HEK293 (cell line): ENCODE measurements at regions not wholly inside any gene's neighbourhood (a gene's known extent, or its start where the extent isn't known, plus 50 kb on each side); places are given as distances from the start of the nearest gene placed in this dataset.

Experiments used
- CTCF ChIA-PET: fragments of 350-600 bp; formaldehyde crosslinking; extraction: SDS; loops from one replicate; lab custom pipeline; 2021; ENCODE audit warnings: antibody characterized with exemption; lab: Yijun Ruan, JAX
- POLR2A ChIA-PET: fragments of 300-600 bp; formaldehyde crosslinking; extraction: SDS; loops from one replicate; lab custom pipeline; 2020; ENCODE audit warnings: antibody characterized with exemption, inconsistent platforms; lab: Yijun Ruan, JAX
- H3K27ac ChIP-seq: fragments of 200-500 bp; sonication (Bioruptor generic); 2 replicates; pipeline ENCODE4 v1.5.1; 2014; ENCODE audit warnings: low read depth, low read length, control low read depth, inconsistent platforms; ENCODE audit errors: extremely low read depth
- H3K36me3 ChIP-seq, 2 experiments: fragments of 200-500 bp in 1 of 2; sonication (Bioruptor generic) in 1 of 2; 1 replicate in 1 of 2; 2 replicates in 1 of 2; pipeline ENCODE4 v1.5.1; 2014 to 2017; ENCODE audit warnings: inconsistent platforms in 2 of 2, low read length in 2 of 2; ENCODE audit not compliant: control insufficient read depth in 2 of 2, insufficient read depth in 1 of 2
- H3K4me1 ChIP-seq: fragments of 200-500 bp; sonication (Bioruptor generic); 2 replicates; pipeline ENCODE4 v1.5.1; 2014; ENCODE audit warnings: mild to moderate bottlenecking, low read length, inconsistent platforms; ENCODE audit not compliant: control insufficient read depth, insufficient read depth
- H3K4me3 ChIP-seq: 2 replicates; pipeline ENCODE4 v1.5.1; 2011; ENCODE audit warnings: low read depth, mild to moderate bottlenecking, control low read depth, low read length, moderate library complexity
- H3K9me3 ChIP-seq: fragments of 200-500 bp; sonication (Bioruptor generic); 2 replicates; pipeline ENCODE4 v1.5.1; 2014; ENCODE audit warnings: low read depth, low read length, inconsistent platforms; ENCODE audit not compliant: control insufficient read depth, insufficient read depth
- KLF10 ChIP-seq: fragments of 450-650 bp; IDR thresholded peaks from 2 replicates; pipeline ENCODE4 v1.5.1; 2018; ENCODE audit warnings: missing biosample characterization, mild to moderate bottlenecking, missing genetic modification characterization
- KLF16 ChIP-seq: fragments of 450-650 bp; formaldehyde crosslinking; IDR thresholded peaks from 2 replicates; pipeline ENCODE4 v1.5.1; 2017; ENCODE audit warnings: missing biosample characterization, missing genetic modification characterization
- MEIS1 ChIP-seq: sonication (generic); formaldehyde crosslinking; IDR thresholded peaks from 2 replicates; pipeline ENCODE4 v1.8.1; 2022; ENCODE audit warnings: missing genetic modification reagents, mild to moderate bottlenecking, borderline replicate concordance
- OVOL3 ChIP-seq: fragments of 450-650 bp; formaldehyde crosslinking; IDR thresholded peaks from 2 replicates; pipeline ENCODE4 v1.5.1; 2016; ENCODE audit warnings: missing biosample characterization, missing genetic modification characterization
- TCF7L2 ChIP-seq: IDR thresholded peaks from 2 replicates; pipeline ENCODE4 v1.6.1; 2011; ENCODE audit warnings: low read depth, mild to moderate bottlenecking, inconsistent platforms, low read length, moderate library complexity, borderline replicate concordance
- TRIM28 ChIP-seq: IDR thresholded peaks from 2 replicates; pipeline ENCODE4 v1.6.1; 2011; ENCODE audit warnings: low read length, control low read depth, borderline replicate concordance
- ZBTB48 ChIP-seq: fragments of 450-650 bp; formaldehyde crosslinking; IDR thresholded peaks from 2 replicates; pipeline ENCODE4 v1.5.1; 2016; ENCODE audit warnings: missing biosample characterization, missing genetic modification characterization
- ZBTB7A ChIP-seq: fragments of 450-650 bp; formaldehyde crosslinking; IDR thresholded peaks from 2 replicates; pipeline ENCODE4 v1.5.1; 2016; ENCODE audit warnings: low read depth, missing biosample characterization, missing genetic modification characterization
- ZEB2 ChIP-seq: fragments of 450-650 bp; formaldehyde crosslinking; IDR thresholded peaks from 2 replicates; pipeline ENCODE4 v1.5.1; 2016; ENCODE audit warnings: missing biosample characterization, missing genetic modification characterization
- ZNF121 ChIP-seq: fragments of 450-650 bp; formaldehyde crosslinking; IDR thresholded peaks from 2 replicates; pipeline ENCODE4 v1.5.1; 2016; ENCODE audit warnings: missing biosample characterization, missing genetic modification characterization
- ZNF146 ChIP-seq: fragments of 450-650 bp; formaldehyde crosslinking; IDR thresholded peaks from 2 replicates; pipeline ENCODE4 v1.5.1; 2016; ENCODE audit warnings: missing biosample characterization, missing genetic modification characterization
- ZNF157 ChIP-seq: fragments of 450-650 bp; formaldehyde crosslinking; IDR thresholded peaks from 2 replicates; pipeline ENCODE4 v1.5.1; 2016; ENCODE audit warnings: missing biosample characterization, missing genetic modification characterization
- ZNF174 ChIP-seq: fragments of 450-650 bp; formaldehyde crosslinking; IDR thresholded peaks from 2 replicates; pipeline ENCODE4 v1.5.0; 2017; ENCODE audit warnings: missing biosample characterization, mild to moderate bottlenecking, missing genetic modification characterization
- ZNF175 ChIP-seq: fragments of 450-650 bp; formaldehyde crosslinking; IDR thresholded peaks from 2 replicates; pipeline ENCODE4 v1.5.1; 2016; ENCODE audit warnings: missing biosample characterization, missing genetic modification characterization
- ZNF280D ChIP-seq: fragments of 450-650 bp; formaldehyde crosslinking; IDR thresholded peaks from 2 replicates; pipeline ENCODE4 v1.5.1; 2016; ENCODE audit warnings: missing biosample characterization, missing genetic modification characterization
- ZNF423 ChIP-seq: fragments of 450-650 bp; formaldehyde crosslinking; IDR thresholded peaks from 2 replicates; pipeline ENCODE4 v1.5.1; 2016; ENCODE audit warnings: missing biosample characterization, missing genetic modification characterization
- ZNF610 ChIP-seq: fragments of 450-650 bp; formaldehyde crosslinking; IDR thresholded peaks from 2 replicates; pipeline ENCODE4 v1.5.1; 2016; ENCODE audit warnings: missing biosample characterization, missing genetic modification characterization, borderline replicate concordance
- ZNF623 ChIP-seq: fragments of 450-650 bp; formaldehyde crosslinking; IDR thresholded peaks from 2 replicates; pipeline ENCODE4 v1.5.1; 2016; ENCODE audit warnings: missing biosample characterization, missing genetic modification characterization
- ZNF704 ChIP-seq: fragments of 450-650 bp; formaldehyde crosslinking; IDR thresholded peaks from 2 replicates; pipeline ENCODE4 v1.5.1; 2016; ENCODE audit warnings: missing biosample characterization, missing genetic modification characterization
- ZNF707 ChIP-seq: fragments of 450-650 bp; formaldehyde crosslinking; IDR thresholded peaks from 2 replicates; pipeline ENCODE4 v1.5.1; 2016; ENCODE audit warnings: missing biosample characterization, missing genetic modification characterization
- ZNF791 ChIP-seq: fragments of 450-650 bp; formaldehyde crosslinking; IDR thresholded peaks from 2 replicates; pipeline ENCODE4 v1.5.1; 2016; ENCODE audit warnings: missing biosample characterization, missing genetic modification characterization
- ZNF792 ChIP-seq: fragments of 450-650 bp; formaldehyde crosslinking; IDR thresholded peaks from 2 replicates; pipeline ENCODE4 v1.5.1; 2016; ENCODE audit warnings: missing biosample characterization, missing genetic modification characterization
- ZSCAN30 ChIP-seq: fragments of 450-650 bp; IDR thresholded peaks from 2 replicates; pipeline ENCODE4 v1.5.1; 2018; ENCODE audit warnings: missing biosample characterization, mild to moderate bottlenecking, missing genetic modification characterization, moderate library complexity
- TF ChIP-seq, protein P1 (sequence below): fragments of 450-650 bp; formaldehyde crosslinking; IDR thresholded peaks from 2 replicates; pipeline ENCODE4 v1.5.1; 2016; ENCODE audit warnings: missing biosample characterization, missing genetic modification characterization
- TF ChIP-seq, protein P2 (sequence below): fragments of 450-650 bp; formaldehyde crosslinking; optimal IDR thresholded peaks from 2 replicates; pipeline ENCODE3; 2016; ENCODE audit warnings: missing biosample characterization, mild to moderate bottlenecking, missing genetic modification characterization

- POLR2A ChIA-PET: no interaction called here
- CTCF ChIA-PET: no interaction called here
These were observed 209.9 kb upstream of the CTNNB1 start for GRCh38 chr3:40989141-40990061.

GRCh38 chr3:40990062-40990456 lies 209.2 kb upstream of the CTNNB1 start:
- CTCF ChIA-PET: no interaction called here
- POLR2A ChIA-PET: no interaction called here
- no peaks in the 10 kb centered on the region for H3K4me1 ChIP-seq

More at GRCh38 chr3:40989141-40990061, 209.9 kb upstream of the CTNNB1 start:
- H3K27ac ChIP-seq: no peak overlapping the region
- no peak for TF ChIP-seq ZNF174 (tag by site-specific recombination)
- TF ChIP-seq ZBTB48 (tag by site-specific recombination): no peak
- TF ChIP-seq ZNF423 (tag by site-specific recombination): no peak
- TF ChIP-seq ZNF146 (tag by site-specific recombination): no peak
- no peak for TF ChIP-seq TRIM28
- peak; percentile 65 for TF ChIP-seq ZNF623 (tag by site-specific recombination)
- H3K9me3 ChIP-seq: no peaks in the 10 kb centered on the region
- no peaks in the 10 kb centered on the region for H3K36me3 ChIP-seq
- H3K4me3 ChIP-seq: no peak overlapping the region
- no peaks in the 10 kb centered on the region for H3K4me1 ChIP-seq

More at GRCh38 chr3:40990062-40990456, 209.2 kb upstream of the CTNNB1 start:
- Histone ChIP-seq H3K9me3 (no peaks in the 10 kb centered on the region), H3K4me3 (no peak overlapping the region), H3K36me3 (no peaks in the 10 kb centered on the region), H3K27ac (no peak overlapping the region)
- TF ChIP-seq KLF10 (tag by site-specific recombination): no peak
- no peak for TF ChIP-seq ZEB2 (tag by site-specific recombination)
- TF ChIP-seq ZNF792 (tag by site-specific recombination): no peak
- TF ChIP-seq ZNF157: no peak
- TF ChIP-seq ZNF280D (tag by site-specific recombination): no peak
- no peak for TF ChIP-seq MEIS1
- TF ChIP-seq ZNF704 (tag by site-specific recombination): no peak
- no peak for TF ChIP-seq ZNF610 (tag by site-specific recombination)
- no peak for TF ChIP-seq ZNF175 (tag by site-specific recombination)
- TF ChIP-seq ZSCAN30: no peak
- TF ChIP-seq ZNF707 (tag by site-specific recombination): no peak
- TF ChIP-seq, protein P1, sequence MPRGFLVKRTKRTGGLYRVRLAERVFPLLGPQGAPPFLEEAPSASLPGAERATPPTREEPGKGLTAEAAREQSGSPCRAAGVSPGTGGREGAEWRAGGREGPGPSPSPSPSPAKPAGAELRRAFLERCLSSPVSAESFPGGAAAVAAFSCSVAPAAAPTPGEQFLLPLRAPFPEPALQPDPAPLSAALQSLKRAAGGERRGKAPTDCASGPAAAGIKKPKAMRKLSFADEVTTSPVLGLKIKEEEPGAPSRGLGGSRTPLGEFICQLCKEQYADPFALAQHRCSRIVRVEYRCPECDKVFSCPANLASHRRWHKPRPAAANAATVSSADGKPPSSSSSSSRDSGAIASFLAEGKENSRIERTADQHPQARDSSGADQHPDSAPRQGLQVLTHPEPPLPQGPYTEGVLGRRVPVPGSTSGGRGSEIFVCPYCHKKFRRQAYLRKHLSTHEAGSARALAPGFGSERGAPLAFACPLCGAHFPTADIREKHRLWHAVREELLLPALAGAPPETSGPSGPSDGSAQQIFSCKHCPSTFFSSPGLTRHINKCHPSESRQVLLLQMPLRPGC (tag by site-specific recombination): no peak
- no peak for TF ChIP-seq ZNF121
- TF ChIP-seq ZNF791 (tag by site-specific recombination): no peak
- TF ChIP-seq, protein P2, sequence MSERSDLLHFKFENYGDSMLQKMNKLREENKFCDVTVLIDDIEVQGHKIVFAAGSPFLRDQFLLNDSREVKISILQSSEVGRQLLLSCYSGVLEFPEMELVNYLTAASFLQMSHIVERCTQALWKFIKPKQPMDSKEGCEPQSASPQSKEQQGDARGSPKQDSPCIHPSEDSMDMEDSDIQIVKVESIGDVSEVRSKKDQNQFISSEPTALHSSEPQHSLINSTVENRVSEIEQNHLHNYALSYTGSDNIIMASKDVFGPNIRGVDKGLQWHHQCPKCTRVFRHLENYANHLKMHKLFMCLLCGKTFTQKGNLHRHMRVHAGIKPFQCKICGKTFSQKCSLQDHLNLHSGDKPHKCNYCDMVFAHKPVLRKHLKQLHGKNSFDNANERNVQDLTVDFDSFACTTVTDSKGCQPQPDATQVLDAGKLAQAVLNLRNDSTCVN: no peak
- no peak for TF ChIP-seq ZBTB7A (tag by site-specific recombination)
- TF ChIP-seq OVOL3 (tag by site-specific recombination): no peak
- TF ChIP-seq KLF16 (tag by site-specific recombination): no peak
- no peak for TF ChIP-seq TCF7L2
